Glomerular visceral epithelial cell (primary cell): ENCODE measurements at regions not wholly inside any gene's neighbourhood (a gene's known extent, or its start where the extent isn't known, plus 50 kb on each side); places are given as distances from the start of the nearest gene placed in this dataset.

Source experiments
- DNase-seq: peaks from one replicate; pipeline ENCODE4 v3.0.0-alpha.2; 2016; ENCODE audit errors: extremely low spot score

DNA sequence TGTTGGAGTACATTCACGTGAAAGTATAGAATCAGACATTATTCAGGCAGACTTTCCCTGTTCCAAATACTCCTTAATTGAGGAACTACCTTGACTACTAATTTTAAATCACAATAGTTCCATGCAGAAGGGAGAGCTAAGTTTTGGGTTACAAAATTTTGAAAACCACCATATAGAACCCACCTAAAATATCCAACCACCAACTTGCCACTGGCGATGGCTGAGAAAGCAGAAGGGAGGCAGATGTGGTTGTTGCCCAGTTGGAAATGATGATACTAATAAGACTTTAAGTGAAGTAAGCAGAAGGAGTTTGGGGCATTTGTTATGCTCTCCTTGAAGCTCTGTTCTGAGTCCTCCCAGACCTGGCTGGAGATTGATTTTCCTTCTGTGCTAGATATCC, 190.7 kb downstream of the HLX start:
- no peak for DNase-seq

DNA sequence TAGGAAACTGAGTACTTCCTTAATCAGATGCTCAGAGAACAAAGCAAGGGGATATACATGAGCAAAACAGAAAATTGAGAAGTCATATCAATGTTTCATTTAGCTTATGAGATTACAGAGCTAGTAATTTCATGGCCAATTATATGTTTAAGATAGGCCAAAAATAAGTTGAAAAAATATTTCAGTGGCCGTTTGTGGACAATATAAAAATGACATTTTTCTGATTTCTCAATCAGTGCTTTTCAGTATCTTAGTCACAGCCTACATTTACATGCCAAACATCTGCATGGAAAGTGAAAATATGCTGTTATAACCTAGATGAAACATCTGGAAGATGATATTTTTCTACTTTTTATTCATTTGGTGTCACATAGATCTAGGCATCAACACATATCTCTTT, 192.5 kb downstream of the HLX start:
- no peak for DNase-seq

DNA sequence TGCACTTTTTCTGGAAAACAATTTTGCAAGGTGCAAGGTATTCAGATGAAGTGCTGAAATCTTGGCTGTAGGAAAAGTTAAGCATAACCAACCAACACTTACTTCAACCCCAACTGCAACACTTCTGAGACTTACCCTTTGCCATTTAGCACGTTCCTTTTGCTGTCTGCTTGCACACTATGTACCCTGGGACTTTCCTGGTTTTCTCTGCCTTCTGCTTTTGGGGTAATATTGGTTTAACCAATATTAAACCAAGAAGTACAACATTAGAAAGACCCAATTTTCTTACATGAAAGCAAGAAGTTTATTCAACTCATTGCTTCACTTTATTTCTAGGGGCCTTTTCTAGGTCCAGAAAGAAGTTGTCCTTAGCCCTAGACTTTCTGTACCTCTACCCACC, 193.0 kb downstream of the HLX start:
- no peak for DNase-seq

DNA sequence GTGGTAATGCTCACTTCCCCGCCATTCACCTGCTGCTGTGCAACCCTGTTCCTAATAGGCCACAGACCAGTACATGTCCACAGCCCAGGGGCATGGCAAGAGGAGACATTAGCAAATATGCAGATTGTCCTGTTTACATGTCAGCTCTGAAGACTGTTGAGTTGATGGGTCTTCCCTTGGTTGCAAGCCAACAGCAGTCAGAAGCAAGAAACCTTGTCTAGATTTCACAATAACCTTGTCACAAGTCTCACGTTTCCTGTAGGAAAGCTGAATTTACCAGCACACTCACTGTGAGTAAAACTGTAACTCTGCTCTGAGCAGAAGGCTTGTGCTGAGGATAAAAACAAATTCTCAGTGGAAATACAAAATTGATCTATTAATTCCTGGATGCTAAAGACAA, 195.1 kb downstream of the HLX start:
- DNase-seq: no peak

DNA sequence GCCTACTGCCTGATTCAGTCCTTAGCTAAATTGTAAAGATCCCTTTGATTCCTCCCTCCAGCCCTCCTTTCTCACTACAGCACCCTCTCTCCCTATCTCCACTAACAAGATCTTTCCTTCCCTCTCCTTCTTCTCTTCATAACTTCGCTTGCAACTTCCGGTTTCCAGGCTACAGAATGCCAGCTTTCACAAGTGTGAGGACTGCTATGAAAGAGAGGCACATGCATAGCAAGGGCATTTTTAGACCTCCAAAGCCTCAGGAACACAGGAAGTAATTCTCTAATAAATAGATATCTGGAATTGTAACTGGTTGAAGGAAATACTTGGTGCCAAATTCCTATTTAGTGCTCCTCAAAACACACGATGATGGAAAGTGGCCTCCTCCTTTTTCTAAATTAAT, 196.7 kb downstream of the HLX start:
- DNase-seq: no peak

DNA sequence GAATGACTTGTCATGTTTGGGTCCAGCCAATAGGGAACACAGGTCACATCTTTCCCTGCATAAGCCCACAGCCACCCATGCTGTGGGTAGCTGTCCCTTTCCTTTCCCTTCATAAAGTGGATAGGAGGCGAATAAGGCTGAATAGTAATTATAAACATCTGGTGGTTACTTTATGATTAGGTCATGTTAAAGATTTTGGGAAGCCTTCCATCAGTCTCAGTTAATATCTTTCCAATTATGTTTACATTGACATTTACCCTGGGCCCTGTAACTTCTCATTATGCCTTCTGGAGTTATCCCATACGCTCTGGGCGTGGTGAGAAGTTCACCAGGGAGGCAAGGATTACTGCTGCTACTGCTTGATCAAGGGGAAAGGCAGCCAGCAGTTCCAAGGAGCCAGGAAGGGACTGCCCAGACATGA, 197.2 kb downstream of the HLX start:
- DNase-seq: no peak

DNA sequence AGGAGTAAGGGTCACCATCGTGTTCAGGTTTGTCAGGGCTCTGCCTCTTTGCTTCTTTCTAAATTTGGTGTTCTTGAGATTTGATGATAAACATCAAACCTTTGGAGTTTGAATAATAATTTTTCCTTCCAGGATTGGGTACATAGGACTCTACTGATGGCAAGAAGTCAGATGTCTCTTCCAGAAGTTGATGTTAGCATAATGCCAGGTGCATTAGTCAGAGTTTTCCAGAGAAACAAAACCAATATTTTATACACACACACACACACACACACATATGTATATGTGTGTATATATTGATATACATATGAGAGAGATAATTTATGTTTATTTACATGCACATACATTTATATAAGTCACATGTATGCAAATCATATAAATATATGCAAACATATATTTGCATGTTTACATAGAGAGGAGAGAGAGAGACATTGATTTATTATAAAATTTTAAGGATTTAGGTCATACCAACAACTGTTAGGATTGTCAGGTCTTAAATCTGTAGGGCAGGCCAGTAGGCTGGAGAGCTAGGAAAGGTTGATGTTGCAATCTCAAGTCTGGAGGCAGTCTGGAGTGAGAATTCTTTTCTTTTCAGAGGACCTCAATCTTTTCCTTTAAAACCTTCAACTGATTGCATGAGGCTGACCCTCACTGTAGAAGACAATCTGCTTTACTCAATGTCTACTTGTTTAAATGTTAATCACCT, 199.2 kb downstream of the HLX start:
- no peak for DNase-seq

DNA sequence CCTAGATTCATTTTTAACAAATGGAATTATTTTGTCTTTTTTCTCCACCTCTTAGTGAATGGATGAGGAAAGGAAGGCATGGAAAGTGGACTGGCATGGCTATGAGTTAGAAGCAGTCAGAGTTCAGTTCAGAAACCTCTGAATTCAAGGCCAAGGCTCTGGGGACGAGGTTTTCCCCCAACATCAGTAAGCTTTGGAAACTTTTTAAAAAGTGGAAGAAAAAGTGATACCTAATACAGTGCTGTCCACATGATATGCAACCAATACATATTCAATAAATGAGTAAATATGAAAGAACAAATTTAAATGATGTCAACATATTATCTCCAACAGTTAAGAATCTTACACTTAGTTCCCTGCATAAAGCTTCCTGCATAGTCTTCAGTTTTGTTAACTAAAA, 204.7 kb downstream of the HLX start:
- no peak for DNase-seq

DNA sequence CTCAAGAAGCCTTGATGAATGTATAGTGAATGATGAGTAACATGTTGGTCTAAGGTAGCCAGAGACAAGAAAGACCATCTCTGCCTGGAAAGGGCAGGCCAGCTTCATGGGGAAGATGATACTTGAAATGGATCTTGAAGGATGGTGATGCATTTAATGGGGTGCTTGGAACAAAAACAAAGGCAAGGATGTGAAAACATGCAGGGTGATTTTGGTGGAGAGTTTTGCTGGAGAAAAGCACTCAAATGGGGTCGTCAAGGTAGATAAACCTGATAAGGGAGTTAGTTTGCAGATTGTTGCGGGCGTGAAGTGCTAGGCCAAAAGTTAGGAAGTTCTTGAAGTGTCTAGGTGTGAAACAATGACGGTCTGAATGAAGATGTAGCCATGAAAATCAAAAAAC, 205.4 kb downstream of the HLX start:
- DNase-seq: no peak

DNA sequence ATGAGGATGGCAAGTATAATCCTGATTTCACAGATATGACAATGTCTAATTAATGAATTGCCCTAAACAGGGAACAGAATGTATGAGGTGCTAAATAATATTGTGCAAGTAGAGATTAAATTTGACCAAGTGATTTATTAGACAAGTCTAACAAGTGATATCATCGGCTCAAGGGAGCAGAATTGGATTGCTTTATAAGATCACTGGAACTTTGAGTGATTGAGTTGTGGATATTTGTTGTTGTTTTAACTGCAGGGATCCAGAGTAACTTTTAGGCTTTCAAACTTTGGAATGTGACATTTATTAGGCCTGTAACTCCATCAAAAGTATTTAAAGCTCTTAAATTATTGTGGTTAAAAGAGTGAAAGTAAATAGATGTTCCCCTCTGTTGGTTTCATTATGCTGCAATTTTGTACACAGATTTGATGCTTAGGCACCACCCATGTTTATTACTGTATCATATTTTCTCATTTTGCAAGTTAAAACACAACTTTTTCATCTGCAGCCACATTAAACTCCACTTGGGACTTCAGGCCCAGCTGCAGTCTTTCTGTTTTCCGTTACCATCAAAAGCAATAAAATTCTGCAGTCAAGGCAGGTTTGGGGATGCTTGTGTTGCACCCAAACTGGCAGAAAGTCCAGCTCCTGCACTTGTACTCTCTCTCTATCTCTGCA, 206.6 kb downstream of the HLX start:
- DNase-seq: no peak

DNA sequence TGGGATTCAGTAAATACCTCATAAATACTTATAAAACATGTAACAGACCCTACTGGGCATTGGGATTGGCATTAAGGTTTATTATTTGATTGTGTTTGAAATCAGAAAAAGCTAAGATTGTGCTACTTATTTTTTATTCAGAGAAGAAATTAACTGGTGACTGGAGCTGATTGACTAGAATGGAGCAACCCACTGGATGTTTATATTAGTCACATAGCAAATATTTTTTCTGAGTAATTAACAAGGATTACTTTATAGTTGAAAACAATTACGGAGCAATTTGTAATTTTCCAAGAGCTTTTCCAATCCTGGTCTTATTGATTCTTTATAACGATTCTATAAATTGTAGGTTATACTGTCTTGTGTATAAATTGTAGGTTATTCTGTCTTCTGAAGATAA, 208.7 kb downstream of the HLX start:
- DNase-seq: no peak

DNA sequence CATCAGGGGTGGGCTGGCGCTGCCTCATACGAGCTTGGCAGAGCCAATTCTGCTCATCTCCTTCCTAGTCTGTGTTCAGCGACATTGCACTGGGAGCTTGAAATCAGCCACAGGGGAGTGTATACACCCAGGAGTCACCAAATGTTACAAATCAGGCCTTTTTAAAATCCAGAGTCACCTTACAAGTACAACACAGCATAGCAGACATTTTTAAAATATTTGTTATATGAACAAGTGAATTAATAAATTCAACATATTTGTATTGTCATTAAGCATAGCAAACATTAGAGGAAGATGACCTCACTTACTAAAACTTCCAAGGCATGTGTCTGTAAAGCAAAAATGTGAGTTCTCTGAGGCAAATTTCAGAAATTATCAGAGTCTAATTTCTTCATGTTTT, 210.0 kb downstream of the HLX start:
- DNase-seq: peak; percentile 38

DNA sequence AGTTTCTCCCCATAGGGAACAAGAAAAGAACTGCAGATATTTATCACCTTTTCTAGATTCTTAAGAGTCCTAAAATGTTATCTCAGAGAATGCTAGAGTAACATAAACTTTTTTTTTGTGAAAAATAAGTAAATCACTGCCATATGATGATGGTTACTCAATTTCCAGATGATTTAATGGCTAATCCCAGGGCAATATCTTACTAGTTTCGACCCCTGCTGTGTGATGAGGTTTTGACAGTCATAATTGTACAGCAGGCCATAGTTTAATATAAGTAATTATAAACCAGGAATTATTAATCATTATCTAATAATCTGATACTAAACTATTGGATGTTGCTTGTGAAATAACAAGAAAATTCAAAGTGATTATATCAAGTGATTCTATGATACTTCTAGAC, 210.6 kb downstream of the HLX start:
- peak; percentile 33 for DNase-seq

DNA sequence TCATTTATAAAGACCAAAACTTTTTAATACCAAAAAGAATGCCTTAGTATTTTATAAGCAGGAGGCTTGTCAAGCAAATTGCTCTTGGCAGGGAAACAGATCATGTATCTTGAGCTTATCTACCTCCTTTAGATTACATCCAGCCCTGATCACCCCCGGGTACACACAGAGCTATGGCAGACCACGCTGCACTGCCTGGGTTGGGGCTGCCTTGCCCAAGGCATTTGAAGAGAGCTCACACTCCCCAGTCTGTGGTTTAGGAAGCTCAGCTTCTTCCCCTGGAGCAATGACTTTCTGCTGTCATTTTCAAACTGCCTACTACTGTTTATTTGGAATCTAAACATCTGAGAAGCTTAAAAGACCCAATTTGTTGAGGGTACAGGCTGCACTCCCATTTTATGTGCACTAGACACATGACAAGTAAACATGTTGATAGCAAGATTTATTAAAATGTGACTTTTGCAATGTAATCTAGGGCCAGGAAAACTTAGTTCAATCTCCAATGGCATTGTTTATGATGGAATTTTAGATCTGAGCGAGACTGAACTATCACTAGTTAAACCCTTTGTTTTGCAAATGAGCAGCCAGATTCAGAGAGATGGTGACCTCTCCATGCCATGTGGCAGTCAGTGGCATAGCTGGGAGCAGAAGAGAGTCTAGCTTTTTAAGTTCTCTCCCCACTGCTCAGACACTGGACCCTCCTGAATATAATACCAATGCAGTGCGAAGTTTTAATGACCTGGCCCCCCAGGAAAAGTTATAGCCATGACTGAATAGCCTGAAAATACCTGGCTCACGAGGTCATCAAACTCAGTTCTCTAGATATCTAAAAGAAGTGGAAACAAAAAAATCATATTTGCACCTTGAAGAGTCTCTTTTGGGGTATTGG, 214.9 kb downstream of the HLX start:
- peak; percentile 25 for DNase-seq

DNA sequence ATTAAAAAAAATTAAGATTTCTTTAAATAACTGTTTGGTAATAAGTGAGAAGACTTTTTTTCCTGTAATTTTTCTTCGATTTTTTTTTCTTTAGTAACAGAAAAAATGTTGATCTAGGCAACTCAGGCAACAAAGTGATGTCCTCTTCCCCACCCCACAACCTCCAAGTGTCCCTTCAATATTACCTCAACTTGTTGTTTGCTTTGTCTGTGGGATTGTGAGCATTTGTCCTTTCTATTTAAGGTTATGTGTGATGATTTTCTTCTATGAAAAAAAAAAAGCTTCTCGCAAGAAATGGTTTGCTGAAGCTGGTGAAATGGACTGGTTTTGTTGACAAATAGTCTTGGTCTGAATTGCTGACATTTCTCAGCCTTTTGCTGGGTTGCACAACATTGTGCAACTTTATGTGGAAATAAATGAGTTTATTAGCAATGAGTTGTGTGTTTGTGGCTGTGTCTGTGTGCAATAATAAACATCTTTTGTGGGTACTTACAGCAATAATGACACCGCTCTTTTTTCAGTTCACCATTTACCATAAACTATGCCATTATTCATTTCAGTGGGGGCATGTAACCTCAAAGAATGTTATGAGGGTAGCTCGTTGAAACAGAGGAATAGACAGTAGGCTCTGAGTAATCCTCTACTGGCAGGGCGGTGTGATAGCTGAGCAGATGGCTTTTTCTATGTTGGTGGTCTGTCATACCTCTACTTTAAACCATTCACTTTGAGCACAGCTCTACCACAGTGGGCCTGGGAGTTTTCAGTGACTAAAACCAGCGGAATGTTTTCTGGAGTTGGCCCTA, 218.4 kb downstream of the HLX start:
- peak; percentile 93 for DNase-seq

DNA sequence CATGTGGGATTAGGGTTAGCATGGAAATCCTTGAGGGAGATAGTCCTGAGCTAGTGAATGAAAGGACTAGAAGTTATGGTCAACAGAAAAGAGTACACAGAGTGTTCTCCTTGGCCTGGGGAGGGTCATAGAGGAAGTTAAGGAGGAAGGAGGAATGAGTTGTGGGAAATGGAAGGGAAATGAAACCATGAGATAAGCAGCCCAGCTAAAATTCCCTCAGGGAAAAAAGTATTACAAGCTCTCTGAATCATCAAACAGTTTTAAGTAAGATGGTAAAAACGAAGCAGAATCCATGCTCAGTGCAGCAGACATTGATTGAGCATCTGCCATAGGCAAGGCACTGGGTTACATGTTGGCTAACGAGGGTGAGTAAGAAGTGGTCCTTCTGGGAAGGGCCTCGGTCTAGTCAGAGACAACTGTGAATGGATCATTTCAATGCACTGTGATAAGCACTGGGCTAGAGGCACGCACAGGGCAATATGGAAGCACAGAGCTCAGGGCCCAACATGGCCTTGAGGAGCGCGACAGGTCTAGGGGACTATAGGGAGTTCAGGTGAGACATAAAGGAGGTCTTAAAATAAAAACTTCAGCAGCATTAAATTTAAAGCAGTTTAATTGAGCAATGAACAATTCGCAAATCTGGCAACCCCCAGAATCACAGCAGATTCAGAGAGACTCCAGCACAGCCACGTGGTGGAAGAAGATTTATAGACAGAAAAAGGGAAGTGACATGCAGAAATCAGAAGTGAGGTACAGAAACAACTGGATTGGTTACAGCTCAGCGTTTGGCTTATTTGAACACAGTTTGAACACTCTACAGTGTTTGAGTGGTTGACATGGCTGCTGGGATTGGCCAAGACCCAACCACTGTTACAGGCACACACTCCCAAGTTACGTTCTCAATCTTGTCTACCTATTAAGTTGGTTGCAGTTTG, 219.5 kb downstream of the HLX start:
- DNase-seq: no peak

DNA sequence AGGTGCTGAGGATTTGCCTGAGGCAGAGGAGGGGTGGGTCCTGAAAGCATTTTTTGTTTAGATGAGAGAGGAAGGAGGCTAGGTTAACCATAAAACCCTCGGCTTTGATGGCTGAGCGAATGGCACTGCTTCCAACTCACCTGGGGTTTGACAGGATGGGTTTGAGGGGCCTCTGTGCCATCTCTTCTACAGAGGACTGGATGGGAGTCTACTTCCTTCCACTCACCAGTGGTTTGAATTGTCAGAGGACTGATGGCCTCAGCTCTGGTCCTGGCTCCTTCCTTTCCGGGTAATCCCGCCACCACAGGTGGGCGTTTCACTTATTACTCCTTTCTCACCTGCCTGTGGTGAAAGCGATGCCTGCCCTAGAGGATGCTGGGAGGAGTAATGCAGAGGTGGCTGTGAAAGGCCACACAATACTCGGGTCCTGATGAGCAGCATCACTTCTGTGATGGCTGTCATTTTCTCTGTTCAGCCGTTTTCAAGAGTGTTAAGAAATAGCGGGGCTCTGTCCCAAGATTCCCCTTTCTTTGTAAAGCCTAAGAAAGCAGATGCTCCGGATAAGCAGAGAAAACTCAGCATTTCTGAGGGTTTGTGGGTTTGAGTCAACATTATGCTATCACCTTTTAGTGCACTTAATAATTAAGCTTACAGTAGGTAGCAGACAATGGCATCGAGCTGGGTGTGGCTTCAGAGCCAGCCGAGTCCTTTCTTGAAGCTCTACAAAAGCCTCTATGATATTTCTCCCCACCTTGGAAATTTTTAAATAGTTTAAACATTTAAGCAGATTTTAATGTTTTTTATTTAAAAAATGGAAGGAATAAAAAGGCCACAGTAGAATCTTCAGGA, 220.7 kb downstream of the HLX start:
- peak; percentile 77 for DNase-seq

DNA sequence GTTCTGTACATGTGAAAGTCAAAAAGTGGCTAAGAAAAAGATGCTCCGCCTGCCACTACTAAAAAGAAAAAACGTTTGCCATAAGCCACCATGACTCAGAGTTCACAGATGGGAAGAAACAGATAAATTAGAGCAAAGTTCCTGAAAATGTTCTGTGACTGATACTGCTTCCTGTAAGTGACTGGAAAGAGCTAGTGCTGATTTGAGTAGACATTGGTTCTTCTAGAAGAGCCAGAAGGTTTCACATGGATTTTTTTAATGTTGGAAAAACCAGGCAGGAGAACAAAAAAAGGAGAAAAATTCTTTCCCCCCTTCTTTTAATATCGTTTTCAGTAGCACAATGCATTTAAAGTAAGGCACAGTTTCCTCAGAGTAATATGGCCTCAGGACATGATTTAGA, 221.4 kb downstream of the HLX start:
- DNase-seq: peak; percentile 72

DNA sequence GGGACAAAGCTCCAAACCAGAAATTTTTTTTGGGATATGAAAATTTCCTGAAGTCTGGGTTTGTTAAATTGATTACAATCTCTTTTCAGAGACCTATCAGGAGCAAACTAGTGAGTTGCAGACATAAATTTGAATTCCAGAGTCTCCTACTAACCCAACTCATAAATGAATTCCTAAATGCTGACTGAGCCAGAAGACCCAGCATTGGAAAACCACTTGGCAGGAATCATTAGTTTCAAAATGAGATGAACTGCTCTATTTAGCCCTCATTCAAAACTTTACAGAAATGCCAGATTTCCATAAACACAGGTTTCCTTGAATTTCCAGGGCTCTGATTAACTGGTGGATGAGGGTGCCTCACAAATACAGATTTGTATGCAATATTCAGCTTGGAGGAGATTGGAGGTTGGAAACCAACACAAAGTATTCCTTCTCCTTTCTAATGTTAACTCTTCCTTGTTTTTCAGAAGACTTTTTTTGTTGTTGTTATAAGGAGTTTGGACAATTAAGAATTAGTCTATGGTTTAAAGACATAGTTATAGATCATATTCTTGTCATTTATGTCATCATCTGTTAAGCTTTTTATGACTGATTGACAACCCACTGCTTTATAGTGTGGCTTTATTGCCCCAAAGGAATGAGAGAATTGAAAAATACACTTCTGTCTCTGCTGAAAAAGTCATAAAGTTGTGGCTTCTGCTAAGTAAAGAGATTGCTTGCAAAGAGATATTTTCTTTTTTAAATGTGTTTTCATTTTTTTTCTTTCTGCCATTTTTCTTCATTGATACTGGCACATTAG, 222.8 kb downstream of the HLX start:
- peak; percentile 21 for DNase-seq
